ENCODE measurements at regions not wholly inside any gene's neighbourhood (a gene's known extent, or its start where the extent isn't known, plus 50 kb on each side); places are given as distances from the start of the nearest gene placed in this dataset.
A peak's percentile ranks its signal among the peaks of the same experiment; 100 is the strongest.

- DNase-seq, result no peak
Measured at GRCh38 chr1:42034426-42034825, 115.7 kb upstream of the HIVEP3 start.

DNA sequence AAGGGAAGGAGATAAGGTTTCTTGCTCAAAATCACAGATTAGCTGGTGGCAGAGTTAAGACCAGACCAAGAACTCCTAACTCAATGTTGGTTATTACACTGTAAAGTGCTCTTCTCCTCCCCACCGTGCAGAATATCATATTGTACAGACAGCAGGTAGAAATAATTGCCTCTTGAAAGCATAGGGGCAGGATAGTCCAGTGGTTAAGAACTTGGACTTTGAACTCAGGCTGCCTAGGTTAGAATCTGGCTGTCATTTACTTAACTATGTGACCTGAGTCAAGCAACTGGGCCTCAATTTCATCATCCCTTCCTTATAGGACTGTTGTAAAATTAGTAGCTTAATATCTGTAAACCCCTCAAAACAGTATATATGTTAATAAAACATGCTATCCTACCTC is 114.9 kb upstream of the HIVEP3 start:
- no peak for DNase-seq

- DNase-seq, result no peak
Measured at GRCh38 chr1:42017730-42018129, 99.0 kb upstream of the HIVEP3 start.

GRCh38 chr1:42017259-42017658 is 98.5 kb upstream of the HIVEP3 start:
- no peak for DNase-seq

DNA sequence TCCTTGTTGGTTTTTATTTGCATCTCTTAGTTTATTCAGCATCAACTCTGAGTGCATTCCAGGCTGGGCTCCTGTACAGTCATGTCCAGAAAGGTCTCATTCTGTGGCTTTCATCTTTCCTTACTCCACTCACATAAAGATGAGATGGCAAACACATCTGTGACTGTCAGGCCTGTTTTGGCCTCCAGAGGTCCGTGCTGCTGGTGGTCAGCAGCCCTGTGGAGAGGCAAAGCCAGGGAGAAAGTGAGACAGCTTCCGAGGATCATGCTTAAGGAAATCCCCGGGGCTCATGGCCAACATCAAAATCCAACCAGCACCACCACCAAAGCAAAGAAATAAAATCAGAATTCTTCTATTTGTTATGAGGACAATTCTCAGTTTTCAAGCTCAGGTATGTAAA is 96.1 kb upstream of the HIVEP3 start:
- DNase-seq, result no peak

DNA sequence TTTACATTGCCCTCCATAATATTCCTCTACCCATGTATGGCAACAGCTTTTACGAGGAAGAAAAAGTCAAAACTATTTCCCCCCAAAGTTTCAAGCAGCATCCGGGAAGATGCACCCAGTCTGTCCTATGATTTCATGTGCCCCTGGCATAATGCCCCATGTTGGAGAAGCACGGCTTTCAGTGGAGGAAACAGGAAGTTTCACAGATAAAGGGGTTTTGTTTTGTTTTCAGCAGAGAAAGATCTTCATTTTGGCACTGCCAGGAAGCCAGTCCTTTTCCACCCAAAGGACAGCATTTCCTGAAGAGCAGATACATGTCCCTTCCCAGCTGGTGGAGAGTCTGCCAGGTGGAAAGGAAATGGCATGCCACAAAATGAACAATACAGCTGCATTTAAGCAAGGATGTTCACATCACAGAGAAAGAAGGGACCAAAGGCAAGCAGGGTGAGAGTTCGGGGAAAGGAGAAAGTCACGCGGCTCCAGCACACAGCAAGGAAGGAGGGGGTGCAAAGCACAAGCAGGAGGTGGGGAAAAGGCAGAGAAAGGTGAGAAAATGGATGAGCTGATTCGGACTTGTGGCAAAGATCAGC is 95.3 kb upstream of the HIVEP3 start:
- DNase-seq, result no peak

DNA sequence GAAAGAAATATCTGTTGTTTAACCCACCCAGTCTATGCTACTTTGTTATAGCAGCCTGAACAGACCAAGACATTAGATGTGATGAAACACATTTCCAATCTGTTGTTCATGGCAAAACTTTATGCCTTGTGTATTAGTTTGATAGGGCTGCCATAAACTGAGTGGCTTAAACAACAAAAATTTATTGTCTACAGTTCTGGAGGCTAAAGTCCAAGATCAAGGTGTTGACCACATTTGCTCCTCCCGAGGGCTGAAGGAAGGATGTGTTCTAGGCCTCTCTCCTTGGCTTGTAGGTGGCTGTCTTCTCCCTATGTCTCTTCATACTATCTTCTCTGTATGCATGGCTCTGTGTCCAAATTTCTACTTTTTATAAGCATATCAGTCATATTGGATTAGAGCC is 94.1 kb upstream of the HIVEP3 start:
- no peak for DNase-seq

DNA sequence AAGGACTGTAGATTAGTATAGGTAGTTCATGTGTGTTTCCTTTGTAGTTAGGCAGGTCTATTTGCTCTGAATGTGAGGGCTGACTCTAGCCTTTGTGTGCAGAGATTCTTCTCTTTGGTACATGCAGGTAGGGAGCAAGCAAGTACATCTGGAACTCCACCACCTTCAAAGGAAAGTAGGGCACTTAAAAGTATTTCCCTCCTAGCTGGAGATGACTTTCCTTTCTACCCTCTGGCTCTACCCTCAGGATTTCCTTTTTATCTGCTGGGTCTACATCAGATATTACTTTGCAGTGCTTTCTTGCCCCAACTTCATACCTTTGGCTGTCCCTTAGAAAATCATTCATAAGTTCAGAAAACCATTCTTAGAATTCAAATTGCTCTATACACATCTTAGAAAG is 91.7 kb upstream of the HIVEP3 start:
- no peak for DNase-seq

- DNase-seq, result no peak
Measured at GRCh38 chr1:42008264-42008663, 89.5 kb upstream of the HIVEP3 start.

DNA sequence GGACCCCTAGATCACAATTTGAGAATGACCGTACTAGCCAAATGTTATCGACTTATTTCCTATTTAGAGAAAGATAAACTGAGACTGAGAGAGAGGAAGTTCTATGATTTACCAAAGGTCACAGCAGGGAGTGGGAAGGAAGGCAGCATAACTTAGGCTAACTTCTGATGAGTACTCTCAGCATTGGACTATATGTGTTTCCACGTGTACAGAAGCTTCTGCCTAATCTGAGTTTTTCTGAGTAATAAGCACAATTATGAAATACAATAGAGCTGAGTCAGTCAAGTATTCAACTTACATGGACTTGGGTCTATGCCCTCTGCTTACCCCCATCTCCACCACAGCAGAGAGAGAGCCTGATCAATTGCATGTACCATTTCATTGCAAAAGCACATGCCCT is 88.1 kb upstream of the HIVEP3 start:
- DNase-seq, result peak in 1 of 3 donors; percentile 4

DNA sequence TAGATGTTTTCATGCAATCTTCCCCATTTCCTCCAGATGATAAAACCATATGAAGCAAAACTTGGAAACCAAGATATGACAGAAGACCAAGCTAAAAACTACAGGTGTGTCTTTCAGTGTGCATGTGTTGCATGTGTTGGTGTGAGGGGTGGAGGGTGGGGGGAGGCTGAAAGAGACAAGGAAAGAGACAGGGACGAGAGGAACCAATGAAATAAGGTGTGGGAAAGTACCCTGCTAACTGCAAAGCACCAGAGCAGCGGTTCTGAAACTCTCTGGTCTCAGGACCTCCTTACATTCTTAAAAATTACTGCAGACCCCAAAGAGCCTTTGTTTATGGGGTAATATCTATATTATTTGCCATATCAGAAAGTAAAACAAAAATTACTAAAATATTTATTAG is 87.4 kb upstream of the HIVEP3 start:
- DNase-seq, result no peak

DNA sequence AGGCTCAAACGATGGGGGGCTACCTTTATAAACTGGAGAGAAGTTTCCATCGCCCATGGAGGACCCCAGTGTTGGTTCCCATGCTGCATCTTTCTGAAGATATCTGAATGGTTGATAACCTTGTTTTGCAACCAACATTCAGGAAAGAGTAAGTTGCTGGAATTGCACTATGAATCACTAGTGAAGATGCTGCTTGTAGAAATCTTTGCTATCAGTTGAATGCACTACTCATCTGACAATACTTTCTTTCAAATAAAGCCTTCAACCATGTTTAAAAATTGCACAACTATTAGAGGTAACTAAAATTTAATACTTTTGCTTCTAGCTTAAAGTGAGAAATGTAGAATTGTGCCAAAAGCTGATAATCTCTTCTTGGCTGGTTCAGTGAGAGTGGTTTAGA is 86.8 kb upstream of the HIVEP3 start:
- no peak for DNase-seq

GRCh38 chr1:42004860-42005259 is 86.1 kb upstream of the HIVEP3 start:
- DNase-seq, result no peak

GRCh38 chr1:42004322-42004721 is 85.6 kb upstream of the HIVEP3 start:
- DNase-seq, result no peak

- DNase-seq, result no peak
Measured at GRCh38 chr1:42003433-42003832, 84.7 kb upstream of the HIVEP3 start.

- DNase-seq, result no peak
Measured at GRCh38 chr1:42002220-42002619, 83.5 kb upstream of the HIVEP3 start.

- no peak for DNase-seq
Measured at GRCh38 chr1:42000766-42001165, 82.0 kb upstream of the HIVEP3 start.

GRCh38 chr1:41999884-42000283 is 81.2 kb upstream of the HIVEP3 start:
- DNase-seq, result no peak

GRCh38 chr1:41998250-41998649 is 79.5 kb upstream of the HIVEP3 start:
- DNase-seq, result no peak

DNA sequence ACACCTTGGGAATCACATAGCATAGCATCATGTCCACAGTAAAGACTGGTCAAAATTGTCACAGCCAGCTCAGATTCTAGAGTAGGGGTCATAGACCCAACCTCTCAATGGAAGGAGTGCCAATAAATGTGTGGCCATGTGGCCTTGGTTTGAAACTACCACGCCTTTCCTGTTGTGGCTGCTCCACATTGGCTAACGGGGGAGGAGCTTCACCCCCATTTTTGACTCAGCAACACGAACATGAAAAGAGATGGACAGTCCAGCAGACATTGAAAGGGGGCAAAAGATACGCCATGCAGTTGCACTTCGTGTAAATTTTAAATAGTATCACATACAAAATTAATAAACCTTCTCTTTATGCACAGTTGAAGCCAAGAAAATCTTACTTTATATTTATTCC is 78.4 kb upstream of the HIVEP3 start:
- DNase-seq, result no peak

DNA sequence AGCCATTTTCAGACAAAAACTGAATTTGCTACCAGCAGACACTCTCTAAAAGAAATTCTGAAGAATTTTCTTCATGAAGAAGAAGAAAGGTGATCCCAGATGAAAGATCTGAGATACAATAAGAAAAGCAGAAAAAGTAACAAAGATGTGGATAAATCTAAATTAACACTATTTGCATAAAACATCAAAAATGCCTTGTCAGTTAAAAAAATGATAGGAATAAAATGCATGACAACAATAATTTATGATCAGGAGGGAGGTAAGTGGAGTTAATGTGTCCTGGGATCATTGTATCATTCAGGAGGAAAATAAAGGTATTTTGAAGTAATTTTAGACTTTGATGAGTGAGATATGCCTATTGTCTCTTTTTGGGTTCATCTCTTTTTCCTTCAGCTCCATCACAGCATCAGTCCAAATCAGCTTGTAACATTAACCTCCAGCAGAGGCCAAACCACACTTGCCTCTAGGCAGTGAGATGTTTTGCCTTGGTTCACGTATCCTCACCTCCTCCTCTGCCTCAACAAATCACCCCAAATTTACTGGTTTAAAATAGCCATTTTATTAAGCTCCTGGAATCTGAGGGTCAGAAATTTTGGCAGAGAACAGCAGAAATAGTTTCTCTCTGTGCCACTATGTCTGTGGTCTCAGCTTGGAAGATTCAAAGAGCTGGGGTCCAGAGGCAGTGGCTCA is 76.9 kb upstream of the HIVEP3 start:
- no peak for DNase-seq

GRCh38 chr1:41994195-41994894 is 75.6 kb upstream of the HIVEP3 start:
- DNase-seq, result no peak

GRCh38 chr1:41983451-41983850 is 64.7 kb upstream of the HIVEP3 start:
- no peak for DNase-seq

DNA sequence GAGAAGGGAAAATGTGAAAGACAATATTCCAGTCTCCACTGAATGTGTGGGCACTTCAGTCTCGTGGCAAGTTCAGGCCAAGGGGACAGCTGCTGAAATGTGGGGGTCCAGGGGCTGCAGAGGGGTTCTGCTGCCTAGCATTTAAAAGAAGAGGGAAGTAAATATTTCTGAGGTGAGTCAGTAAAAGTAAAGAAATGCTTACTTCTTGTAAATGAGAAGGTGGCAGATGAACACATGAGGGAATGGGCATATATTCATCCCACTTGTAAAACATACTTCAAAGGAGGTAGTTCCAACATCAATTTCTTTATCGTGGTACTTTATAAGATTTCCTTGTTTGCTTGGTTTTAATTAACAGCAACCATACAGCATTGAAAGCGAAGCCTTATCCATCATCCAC is 63.1 kb upstream of the HIVEP3 start:
- DNase-seq, result no peak

All from muscle of back (tissue), 3 donors.